Activated gamma-delta T cell treated with Interleukin-2 at 50 U/mL for 16 hours (primary cell): ENCODE measurements at regions not wholly inside any gene's neighbourhood (a gene's known extent, or its start where the extent isn't known, plus 50 kb on each side); places are given as distances from the start of the nearest gene placed in this dataset.
"Not testable (repeated sequence)": the region's sequence is repeated elsewhere in the genome, so short reads cannot be mapped to it uniquely, and the experiment has no call there.

Experiments
- DNase-seq: peaks from one replicate; pipeline ENCODE4 v3.0.0-alpha.2; 2020

DNA sequence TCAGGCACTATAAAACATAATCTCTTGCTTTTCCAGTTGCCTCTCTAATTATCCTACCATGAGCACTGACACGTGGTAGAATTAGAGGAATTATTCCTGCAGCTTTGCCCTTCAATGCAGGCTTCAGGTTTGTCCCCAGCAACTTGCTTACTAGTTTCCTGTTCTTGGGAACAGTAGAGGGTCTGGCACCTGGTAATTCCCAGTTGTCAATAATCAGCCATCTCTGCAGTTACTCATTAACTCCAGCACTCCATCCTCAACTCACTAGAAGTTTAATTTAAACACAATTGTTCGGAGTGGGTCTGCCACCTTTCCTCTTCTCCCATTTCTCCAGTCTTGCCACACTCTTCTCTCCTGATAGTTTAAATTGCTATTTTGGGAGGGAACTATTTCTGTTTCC lies 324.3 kb upstream of the KIAA1217 start:
- no peak for DNase-seq

DNA sequence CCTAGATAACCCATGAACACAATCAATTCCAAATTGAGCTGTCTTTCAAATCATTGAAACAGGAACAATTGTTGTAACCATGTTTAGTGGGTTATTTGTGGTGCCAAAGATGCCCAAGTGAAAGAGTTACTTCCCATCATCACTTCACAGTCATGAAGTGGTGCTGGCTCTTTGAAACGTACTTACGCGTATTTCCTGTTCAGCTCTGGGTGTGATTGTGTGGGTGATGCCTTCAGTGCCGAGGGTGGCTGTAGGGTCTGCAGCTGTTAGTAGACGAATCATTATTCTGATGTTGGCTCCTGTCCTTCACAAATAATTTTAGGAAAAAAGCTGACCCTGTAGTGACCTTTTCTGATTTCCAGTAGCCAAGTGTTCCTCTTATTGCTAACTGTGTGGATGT lies 323.1 kb upstream of the KIAA1217 start:
- DNase-seq = no peak

DNA sequence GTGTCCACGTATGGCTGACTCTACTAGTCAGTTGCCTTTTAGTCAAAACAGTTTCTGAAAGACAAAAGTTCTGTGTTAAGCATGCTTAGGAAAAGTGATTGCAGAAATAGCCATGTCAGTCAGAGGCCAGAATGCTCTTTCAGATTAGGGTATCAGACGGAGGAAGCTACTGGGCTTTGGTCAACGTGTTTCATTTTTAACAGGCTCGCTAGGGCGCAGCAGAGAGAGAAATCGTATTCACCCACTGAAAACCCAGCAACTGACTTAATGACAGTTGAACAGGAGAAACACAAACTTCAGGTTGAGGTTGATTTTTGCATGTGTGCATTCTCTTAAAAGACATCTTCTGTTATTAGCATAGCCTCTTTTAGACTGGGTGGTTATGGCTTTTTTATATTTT lies 322.6 kb upstream of the KIAA1217 start:
- no peak for DNase-seq

DNA sequence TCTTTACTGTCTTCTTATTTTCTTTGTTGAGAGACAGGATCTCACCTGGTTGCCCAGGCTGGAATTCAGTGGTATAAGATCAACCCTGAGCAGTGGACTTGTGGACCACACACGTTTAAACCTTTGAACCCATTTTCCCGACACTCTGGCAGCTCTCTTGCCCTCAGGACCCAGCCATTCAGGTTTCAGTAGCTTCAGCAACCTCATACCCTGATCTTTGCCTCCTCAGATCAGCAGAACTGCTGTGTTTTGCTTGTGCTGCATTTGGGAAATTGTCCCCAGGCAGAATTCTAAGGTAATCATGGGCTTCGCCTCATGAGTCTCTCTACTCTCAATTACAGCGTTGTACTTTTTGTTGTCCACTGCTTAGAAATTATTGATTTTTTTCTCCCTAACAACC lies 317.6 kb upstream of the KIAA1217 start:
- no peak for DNase-seq

DNA sequence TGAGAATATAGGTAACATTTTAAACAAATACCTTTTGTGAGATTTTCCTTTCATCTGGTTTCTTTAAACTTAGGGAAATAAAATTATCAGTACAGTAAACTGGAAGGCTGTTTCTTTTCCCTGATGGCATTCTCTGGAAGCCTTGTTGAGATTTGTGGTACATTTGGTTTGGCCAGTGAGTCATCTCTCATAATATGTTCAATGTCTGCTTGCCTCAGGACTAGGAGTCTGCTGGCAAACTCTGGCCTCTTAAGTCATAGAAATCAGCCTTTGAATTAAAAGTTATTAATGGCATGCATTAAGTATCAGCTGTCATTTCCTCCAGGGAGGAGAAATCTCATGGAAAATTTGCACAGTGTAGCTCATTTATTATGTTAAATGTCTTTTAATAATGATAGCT lies 316.6 kb upstream of the KIAA1217 start:
- DNase-seq = no peak

DNA sequence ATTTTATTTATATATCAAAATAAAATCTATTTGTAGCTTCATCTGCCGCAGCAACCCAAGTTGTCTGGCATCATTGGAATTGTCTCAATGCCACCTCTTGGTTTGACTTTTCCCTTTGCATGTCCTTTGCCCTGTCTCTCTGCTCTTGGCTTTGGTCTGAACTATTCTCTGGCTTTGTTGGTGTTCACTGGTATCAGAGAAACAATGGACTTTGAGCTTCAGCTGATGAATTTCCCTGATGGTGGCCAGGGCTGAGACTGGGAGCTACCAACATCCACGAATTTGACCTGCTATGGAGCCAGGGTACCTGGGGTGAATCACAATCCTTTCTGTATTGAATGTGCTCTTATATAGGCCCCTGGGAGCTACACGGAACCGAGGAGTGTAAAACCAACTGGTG lies 311.7 kb upstream of the KIAA1217 start:
- no peak for DNase-seq

DNA sequence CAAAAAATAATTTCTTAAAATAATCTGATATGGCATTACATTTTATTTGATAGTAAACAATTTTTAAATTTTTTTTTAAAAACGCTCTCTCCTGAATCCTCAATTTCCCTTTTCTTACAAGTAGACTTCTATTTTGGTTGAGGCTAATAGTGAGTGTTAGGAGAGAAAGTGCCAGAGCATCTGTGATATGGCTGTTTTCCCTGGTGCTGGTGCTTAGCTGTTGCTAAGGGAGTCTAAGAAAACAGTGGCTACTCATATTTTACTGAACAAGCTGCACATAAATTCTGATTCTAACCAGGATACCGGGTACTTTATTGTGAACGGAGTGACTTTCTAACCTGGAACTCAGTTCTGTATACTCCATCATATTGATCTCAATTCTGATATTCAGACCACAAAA lies 311.1 kb upstream of the KIAA1217 start:
- no peak for DNase-seq

DNA sequence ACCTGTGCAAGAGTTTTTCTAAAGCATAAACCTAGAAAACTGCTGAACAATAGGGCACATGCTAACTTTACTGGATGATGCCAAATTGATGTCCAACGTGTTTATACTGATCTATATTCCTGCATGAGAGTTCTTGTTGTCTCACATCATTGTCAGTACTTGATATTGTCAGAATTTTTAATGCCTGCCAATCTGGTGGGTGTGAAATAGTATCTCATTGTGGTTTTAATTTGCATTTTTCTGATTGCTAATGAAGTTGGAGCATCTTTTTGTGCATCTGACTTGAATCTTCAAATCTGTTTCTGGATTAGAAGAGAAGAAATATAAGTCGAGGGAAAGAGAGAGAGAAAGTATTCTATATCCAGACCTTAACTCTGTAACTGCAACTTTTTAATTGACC lies 309.8 kb upstream of the KIAA1217 start:
- no peak for DNase-seq

DNA sequence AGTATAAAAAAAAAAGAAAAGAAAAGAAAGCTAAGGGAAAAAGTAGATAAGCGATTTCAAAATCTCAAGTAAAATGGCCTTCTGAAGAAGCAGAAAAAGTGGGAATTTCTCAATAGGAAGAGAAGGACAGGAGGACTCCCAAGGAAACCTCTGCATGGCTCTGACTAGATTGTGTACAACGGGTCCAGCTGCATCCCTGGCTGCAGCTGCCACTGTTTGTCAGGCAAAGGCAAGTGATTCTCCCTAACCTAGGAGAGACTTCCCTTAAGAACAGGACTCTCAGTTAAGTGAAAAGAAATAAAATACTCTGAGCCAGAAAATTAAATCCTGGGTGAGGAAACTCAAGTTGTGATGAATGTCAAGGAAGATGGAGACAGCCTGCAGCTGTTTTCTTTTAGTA lies 298.6 kb upstream of the KIAA1217 start:
- no peak for DNase-seq

DNA sequence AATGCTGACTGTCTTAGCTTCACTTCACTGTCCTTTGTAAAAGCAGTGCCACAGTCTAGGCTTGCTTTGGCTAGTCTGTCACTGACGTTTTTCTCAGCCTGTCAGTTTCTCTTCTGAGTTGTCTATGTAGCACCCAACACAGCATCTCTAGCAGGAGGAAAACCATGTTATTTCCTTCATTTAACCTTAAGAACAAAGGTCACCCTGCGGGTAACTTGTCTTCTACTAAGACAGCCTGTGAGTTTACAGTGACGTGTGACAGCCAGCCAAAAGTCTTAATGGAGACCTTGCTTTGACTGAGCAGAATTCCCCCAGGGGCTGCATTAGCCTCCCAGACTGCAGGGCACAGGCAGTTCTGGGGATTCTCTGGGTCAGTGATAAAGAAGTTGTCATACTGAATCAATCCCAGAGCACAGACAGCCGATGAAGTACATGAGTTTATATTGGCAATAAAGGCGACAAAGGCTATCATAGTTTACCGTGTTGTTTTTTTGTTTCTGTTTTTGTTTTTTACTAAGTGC lies 296.0 kb upstream of the KIAA1217 start:
- no peak for DNase-seq

DNA sequence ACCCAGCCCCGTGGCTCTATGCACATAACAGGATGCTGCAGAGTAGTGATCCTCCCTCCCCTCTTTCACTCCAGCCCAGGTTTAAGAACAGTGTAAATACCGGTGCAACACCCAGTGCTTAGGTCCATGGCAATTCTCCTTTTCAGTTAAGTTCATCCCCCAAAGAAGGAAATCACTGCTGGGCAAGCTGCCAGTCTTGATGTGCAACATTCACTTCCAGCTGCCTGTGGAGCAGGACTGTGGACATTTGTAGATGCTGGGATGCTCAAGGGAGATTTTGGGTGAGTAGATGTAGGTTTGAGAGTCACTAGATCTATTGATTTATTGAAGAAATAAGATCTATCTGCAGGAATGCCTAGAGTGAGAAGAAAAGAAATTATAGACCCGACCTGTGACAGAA lies 294.3 kb upstream of the KIAA1217 start:
- no peak for DNase-seq

DNA sequence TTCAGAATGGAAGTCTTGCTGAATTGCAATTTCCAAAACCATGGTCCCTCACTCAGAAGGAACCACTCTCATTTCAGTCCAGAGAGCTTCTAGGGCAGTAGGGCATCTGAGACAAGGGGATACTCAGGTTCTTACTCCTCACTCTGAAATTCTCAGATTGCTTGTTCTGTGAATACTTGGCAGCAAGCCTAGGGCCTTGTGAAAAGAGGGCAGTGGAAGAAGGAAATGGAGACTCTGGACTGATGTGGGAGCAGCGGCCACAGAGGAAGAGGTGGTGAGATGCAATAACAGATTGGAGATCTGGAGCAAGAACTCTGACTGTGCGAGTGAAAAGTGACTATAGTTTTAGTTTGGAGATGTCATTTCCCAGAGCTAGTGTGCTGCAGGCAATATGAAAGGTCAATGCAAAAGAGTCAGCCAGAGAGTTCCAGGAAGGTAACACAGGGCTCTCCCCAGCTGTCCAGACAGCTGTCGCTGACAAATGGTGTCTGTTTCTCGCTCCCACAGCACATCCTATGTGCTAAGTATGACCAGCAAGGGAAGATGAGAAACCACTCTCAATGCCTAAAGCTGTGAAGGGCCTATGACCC lies 291.6 kb upstream of the KIAA1217 start:
- DNase-seq = no peak

DNA sequence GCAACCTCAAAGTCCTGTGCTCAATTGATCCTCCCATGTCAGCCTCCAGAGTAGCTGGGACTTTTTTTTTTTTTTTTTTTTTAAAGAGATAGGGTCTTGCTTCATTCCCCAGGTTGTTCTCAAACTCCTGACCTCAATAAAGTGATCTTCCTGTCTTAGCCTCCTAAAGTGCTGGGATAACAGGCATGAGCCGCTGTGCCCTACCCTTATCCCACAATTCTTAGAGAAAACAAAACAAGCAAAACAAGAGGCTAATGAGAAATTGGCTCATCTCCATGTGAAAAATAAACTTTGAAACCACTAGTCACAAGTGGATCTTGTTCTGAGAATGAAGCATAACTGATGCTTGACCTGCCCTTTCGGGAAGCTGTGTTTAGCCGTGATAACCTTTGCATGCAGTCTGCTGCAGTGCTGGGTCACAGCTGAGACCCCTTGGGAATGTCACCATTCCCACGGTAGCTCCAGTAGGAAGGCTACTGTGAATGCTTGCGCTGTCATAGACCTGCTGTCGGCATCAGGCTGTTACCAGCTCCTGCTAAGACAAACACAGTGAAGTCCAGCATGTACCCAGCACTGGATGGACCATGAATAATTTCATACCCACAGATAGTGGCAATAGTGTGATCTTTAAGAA lies 290.7 kb upstream of the KIAA1217 start:
- DNase-seq = no peak

DNA sequence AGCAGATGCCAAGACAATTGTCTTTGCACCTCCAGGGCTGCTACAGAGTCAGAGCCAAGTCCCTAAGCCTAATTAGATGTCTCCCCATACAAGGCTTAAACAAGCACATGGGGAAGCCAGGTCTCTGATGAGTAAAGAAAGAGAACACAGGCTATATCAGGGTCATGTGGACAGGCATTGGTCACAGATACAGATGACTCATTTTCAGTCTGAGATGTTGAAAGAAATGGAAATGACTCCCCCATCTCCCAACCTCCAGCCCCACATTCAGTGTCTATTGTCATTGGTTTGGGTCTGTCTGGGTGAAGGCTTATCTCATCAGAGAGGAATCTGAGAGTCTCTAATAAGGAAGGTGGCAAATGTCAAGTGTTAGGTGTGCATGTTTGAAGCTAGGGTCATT lies 290.1 kb upstream of the KIAA1217 start:
- no peak for DNase-seq

DNA sequence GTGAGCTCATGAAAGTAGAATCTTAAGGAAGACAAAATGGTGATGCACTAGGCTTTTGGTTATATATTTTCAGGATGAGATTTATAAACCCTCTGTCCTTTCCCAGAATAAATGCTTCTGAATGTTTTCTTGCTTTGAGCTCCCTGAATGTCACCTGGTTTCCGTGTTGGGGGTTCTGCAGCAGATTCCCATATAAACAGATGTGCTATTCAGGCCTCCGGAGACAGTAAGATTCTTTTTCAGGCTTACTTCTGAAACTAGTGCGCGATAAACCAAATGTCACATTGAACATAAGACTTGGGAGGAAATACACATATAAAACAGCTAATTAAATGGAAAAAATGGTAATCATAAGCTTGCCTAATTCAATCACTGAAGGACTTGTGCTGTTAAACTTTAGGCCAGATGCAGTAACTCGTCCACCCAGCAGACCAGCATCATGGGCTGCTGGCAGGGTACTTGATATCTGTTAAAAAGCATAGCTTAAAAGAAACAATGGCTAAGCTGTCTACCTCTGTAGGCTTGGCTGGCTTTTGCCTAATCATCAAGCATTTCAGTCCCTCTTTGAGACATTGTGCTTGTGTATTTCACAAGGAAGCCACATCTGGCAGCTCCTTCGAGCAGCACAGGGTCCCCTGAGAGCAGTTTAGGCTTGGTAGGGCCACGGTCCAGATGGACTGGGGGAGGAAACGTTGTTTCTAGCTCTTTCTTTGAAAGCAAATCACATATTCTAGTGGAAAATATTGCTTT lies 281.2 kb upstream of the KIAA1217 start:
- no peak for DNase-seq

DNA sequence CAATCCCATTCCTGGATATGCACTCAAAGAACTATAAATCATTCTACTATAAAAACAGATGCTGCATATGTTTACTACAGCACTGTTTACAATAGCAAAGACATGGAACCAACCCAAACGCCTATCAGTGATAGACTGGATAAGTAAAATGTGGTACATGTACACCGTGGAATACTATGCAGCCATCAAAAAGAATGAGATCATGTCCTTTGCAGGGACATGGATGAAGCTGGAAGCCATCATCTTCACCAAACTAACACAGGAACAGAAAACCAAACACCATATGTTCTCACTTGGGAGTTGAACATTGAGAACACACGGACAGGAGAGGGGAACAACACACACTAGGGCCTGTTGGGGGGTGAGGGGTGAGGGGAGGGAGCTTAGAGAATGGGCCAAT lies 274.9 kb upstream of the KIAA1217 start:
- DNase-seq = not testable (repeated sequence)

DNA sequence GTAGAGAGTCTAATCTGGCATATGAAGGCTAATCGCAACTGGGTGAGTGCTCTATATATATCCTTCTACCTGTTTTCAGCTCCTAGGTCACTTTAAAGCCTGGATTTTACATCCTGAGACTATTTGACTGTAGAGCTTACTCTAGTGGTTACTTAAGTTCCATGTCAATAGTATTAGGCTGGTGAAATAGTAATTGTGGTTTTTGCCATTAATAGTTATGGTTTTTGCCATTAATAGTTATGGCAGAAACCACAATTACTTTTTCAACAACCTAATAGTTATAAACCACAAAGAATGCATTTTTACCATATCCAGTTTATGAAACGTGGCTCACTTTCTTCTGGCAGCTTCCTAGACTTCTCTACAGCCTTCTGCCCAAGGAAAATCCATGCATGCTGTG lies 263.1 kb upstream of the KIAA1217 start:
- DNase-seq = no peak

DNA sequence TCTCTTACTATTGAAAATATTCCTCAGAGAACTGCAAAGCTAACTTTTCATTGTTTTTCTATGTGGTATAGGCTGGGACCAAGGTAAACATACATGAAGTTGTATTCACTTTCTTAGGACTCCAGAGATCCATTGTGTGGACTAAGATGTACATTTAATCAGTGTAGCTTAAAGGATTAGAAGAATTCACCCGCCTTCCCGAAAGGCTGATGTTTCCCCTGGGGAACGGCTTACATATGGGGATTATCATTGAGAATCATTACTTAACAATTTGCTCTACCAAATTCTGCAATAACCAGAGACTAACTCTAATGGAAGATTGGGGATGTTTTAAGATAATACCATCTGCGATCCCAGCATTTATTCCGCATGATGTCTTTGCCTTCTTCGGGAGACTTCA lies 257.1 kb upstream of the KIAA1217 start:
- no peak for DNase-seq

DNA sequence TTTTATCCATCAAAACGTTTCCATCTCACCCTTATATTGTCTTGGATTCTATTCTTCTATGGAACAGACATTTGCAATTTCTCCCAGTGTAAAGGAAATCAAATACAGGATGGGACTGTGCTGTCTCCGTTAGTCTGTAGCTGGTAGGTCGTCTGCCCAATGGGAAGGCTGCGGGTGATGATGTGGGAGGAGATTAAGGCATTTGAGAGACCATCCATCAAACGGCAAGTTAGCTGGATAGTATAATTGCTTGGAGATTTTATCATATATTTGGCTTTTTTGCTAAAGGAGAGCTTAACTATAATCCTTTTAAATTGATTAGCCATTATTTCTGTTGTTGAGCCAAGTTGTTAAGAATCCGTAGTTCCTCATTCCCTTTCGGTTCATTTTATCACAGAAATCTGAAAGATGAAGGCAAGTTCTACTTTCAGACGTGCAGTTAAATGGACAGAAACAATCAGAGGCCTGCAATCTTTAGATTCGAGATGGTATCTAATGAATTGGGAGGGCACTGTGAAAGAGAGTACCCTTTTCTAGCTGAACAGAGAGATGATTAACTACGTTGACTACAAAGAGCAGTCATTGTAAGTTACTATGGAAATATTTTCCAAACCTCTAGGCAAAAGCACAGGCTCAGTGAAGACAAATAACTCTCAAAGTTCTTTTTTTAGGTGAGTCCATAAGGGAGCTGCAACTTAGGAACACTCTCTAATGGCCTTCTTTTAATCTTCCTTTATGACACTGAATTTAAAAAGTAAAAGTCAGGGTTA lies 253.3 kb upstream of the KIAA1217 start:
- no peak for DNase-seq

DNA sequence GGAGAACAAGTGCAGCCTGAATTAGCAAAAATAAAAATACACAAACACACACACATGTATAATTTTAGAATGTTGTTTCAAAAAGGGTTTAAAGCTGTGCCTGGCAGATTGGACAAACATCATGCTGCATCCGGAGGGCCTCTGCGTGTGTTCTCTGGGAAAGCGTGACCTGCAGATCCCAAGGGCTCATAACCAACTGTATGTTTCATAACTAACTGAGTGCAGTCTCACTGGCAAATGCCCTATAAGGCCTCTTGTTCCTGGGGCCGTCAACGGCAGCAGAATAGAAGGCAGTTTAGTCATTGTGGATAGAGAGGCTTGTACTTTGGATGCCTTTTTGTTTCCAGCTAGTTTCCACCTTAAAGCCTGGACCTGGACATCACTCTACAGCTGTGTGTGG lies 243.8 kb upstream of the KIAA1217 start:
- DNase-seq = no peak

DNA sequence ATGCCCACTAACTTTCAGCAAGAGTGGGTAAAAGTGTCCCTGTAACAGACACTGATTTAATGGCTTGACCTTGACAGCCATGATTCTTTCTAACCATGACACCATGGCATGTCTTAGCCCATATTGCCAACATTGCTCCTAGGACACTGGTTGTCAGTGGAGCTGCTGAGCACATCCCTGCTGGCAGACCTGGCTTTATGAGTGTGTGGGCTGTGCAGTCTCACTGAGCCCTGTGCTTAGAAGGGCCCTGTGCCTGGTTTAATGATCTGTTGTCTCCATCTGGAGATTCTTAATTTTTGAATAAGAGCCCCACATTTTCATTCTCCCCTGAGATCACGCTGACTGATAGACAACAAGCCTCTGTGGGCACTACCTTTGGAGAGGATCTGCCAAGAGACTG lies 243.1 kb upstream of the KIAA1217 start:
- no peak for DNase-seq

DNA sequence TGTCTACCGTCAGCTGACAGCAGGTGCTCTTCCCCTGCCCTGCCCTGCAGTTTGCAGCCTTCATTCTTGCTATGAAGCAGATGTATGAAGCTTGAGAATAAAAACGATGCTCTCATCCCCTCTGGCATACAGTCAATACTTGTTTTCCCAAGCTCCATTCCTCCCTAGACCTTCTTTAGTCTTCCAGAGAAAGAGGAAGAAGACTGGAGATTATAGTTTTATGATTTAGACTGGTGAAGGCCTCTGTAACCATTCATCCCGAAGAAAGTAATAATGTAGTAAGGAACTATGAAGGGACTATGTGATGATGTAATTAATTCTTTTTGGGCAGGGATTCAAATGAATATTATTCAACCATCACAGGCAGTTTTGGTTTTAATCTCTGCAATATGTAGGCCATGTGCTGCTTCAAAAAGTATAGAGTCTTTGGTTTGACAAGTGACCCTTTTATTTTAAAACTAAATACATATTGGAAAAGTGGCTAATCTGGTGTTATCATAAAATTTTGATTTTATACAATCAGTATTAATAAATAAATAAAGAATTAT lies 242.4 kb upstream of the KIAA1217 start:
- no peak for DNase-seq

DNA sequence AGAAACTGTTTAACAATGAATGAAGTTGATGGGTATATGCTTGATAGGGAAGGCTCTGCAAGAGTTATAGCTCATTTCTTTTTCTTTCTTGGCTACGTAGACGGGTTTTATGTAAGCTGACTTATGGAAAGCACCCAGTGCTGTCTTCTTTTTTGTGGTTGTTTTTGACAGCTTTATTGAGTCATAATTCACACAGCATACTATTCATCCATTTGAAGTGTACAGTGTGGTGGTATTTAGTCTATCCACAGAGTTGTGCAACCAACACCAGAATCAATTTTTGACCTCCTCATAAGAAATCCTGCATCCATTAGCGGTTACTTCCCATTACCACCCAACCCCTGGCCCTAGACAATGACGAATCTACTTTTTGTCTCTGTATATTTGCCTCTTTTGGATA lies 240.6 kb upstream of the KIAA1217 start:
- no peak for DNase-seq
